Transverse colon (tissue), 4 donors: ENCODE measurements at regions not wholly inside any gene's neighbourhood (a gene's known extent, or its start where the extent isn't known, plus 50 kb on each side); places are given as distances from the start of the nearest gene placed in this dataset.
"Not testable (repeated sequence)": the region's sequence is repeated elsewhere in the genome, so short reads cannot be mapped to it uniquely, and the experiment has no call there.

Source experiments
- DNase-seq: peaks from one replicate; pipeline ENCODE4 v3.0.0-alpha.2; 2019
- H3K27ac ChIP-seq, 4 donors: fragments of 200-600 bp; sonication (generic); 2 replicates each; pipeline ENCODE4 v1.5.1; 2016 to 2018; ENCODE audit warnings: inconsistent platforms in 4 of 4
- H3K27me3 ChIP-seq: fragments of 200-600 bp; sonication (generic); 2 replicates; pipeline ENCODE4 v1.5.1; 2017; ENCODE audit warnings: inconsistent platforms
- H3K36me3 ChIP-seq, 4 donors: fragments of 200-600 bp; sonication (generic); 2 replicates each; pipeline ENCODE4 v1.5.1; 2017 to 2019; ENCODE audit warnings: inconsistent platforms in 4 of 4
- H3K4me1 ChIP-seq, 4 donors: fragments of 200-600 bp; sonication (generic); 2 replicates each; pipeline ENCODE4 v1.5.1; 2017 to 2020; ENCODE audit warnings: inconsistent platforms in 4 of 4
- H3K4me3 ChIP-seq, 4 donors: fragments of 200-600 bp; sonication (generic); 1 replicate in 1 of 4; 2 replicates in 3 of 4; pipeline versions ENCODE4 v1.5.1 to v1.6.1; 2017 to 2019; ENCODE audit warnings: inconsistent platforms in 4 of 4
- H3K9me3 ChIP-seq, 2 donors: fragments of 200-600 bp; sonication (generic); 2 replicates each; pipeline ENCODE4 v1.5.1; 2017 to 2019; ENCODE audit warnings: inconsistent platforms in 2 of 2
- CTCF ChIP-seq, 5 experiments: fragments of 200-600 bp in 3 of 5; fragments of 450-650 bp in 2 of 5; sonication (generic) in 3 of 5; IDR thresholded peaks; 1 replicate in 2 of 5; 2 replicates in 3 of 5; pipeline ENCODE4 v1.5.1; 2016 to 2017; ENCODE audit warnings: antibody characterized with exemption in 5 of 5, inconsistent platforms in 3 of 5, mild to moderate bottlenecking in 2 of 5, moderate library complexity in 1 of 5
- EP300 ChIP-seq: sonication (generic); formaldehyde crosslinking; IDR thresholded peaks from one replicate; pipeline ENCODE4 v1.6.1; 2017; ENCODE audit warnings: antibody characterized with exemption, low read depth
- POLR2A ChIP-seq: fragments of 450-650 bp; IDR thresholded peaks from one replicate; pipeline ENCODE4 v1.6.1; 2016; ENCODE audit warnings: antibody characterized with exemption, mild to moderate bottlenecking, moderate library complexity
- POLR2AphosphoS5 ChIP-seq, 3 donors: sonication (generic); formaldehyde crosslinking; IDR thresholded peaks; one replicate each; pipeline ENCODE4 v1.6.1; 2016; ENCODE audit warnings: antibody characterized with exemption in 3 of 3
- WGBS, 2 donors: methylation state at CpG; one replicate each; pipeline ENCODE4 v1.1.5; 2018; ENCODE audit warnings: low coverage in 1 of 2; 5-methylcytosine and 5-hydroxymethylcytosine counted together
- in situ Hi-C, 4 donors: fragments of 200-750 bp; cut with MboI; loops; one replicate each; pipeline versions ENCODE4 v1.15.0 to v1.15.1; 2017; ENCODE audit warnings: low sequenced_read_pairs in 3 of 4, low pct_ligation_motif_present in 1 of 4, low pct_unique_long_range_greater_than_20kb in 1 of 4
- intact Hi-C: fragments of 100-400 bp; cut with DNase I; formaldehyde crosslinking; loops from one replicate; pipeline ENCODE4 v1.15.1; 2023; ENCODE audit warnings: low total_unique reads

- no peak overlapping the region for H3K27ac ChIP-seq
- in situ Hi-C loops (no loop called here), intact Hi-C loops (no loop called here)
- TF ChIP-seq EP300, result no peak
- TF ChIP-seq POLR2AphosphoS5 (IDR thresholded peaks at IDR 0.05), result no peak
- TF ChIP-seq POLR2A, result no peak
- TF ChIP-seq CTCF (IDR thresholded peaks at IDR 0.05), result no peak
- DNase-seq, result no peak
- no peaks in the 10 kb centered on the region for H3K36me3 ChIP-seq
- H3K27me3 ChIP-seq, result no peaks in the 10 kb centered on the region
- H3K9me3 ChIP-seq, result no peaks in the 10 kb centered on the region
- 74 to 83% methylated on average over 1 of the region's 1 CpG for WGBS, 2 donors
- H3K4me3 ChIP-seq, result no peak overlapping the region
- peaks cover 0 to 23% (median 0%) of the 10 kb centered on the region in 4 donors for H3K4me1 ChIP-seq
Measured at GRCh38 chr2:145749556-145749955, 1229.6 kb upstream of the ZEB2 start.

GRCh38 chr2:145748927-145749326 lies 1229.0 kb upstream of the ZEB2 start:
- no peak for DNase-seq
- no peak overlapping the region for H3K4me3 ChIP-seq
- no peaks in the 10 kb centered on the region for H3K27me3 ChIP-seq
- in situ Hi-C loops (no loop called here), intact Hi-C loops (no loop called here)
- WGBS, 2 donors, result 65% methylated on average over 2 of the region's 2 CpGs
- no peak overlapping the region for H3K27ac ChIP-seq
- H3K9me3 ChIP-seq, result no peaks in the 10 kb centered on the region
- no peaks in the 10 kb centered on the region for H3K36me3 ChIP-seq
- TF ChIP-seq CTCF (IDR thresholded peaks at IDR 0.05) (no peak), POLR2A (no peak), EP300 (no peak), POLR2AphosphoS5 (IDR thresholded peaks at IDR 0.05) (no peak)
- H3K4me1 ChIP-seq, result peaks cover 0 to 23% (median 0%) of the 10 kb centered on the region in 4 donors

DNA sequence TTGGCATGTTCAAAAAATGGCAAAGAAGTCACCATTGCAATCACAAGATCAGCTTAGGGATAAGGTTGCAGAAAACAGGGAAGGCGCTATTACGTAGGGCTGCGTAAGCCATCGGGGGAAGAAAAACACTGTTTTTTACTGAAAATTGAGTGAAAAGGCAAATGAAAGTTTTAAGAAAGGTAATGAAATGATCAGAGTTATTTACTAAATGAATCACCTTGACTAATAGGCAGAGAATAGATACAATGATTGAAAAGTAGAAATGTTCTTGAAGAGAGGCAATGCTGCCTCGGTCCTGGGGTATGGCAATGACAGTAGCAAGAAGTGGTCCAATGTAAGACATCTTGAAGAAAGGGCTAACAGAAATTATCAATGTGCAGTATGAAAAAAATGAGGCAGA lies 1227.8 kb upstream of the ZEB2 start:
- no peak overlapping the region for H3K4me3 ChIP-seq
- no peaks in the 10 kb centered on the region for H3K27me3 ChIP-seq
- in situ Hi-C loops (no loop called here), intact Hi-C loops (no loop called here)
- no peaks in the 10 kb centered on the region for H3K9me3 ChIP-seq
- WGBS, 2 donors, result 81 to 94% methylated on average over 5 of the region's 5 CpGs
- DNase-seq, result no peak
- TF ChIP-seq POLR2AphosphoS5 (IDR thresholded peaks at IDR 0.05) (no peak), CTCF (IDR thresholded peaks at IDR 0.05) (no peak), EP300 (no peak), POLR2A (no peak)
- no peak overlapping the region for H3K27ac ChIP-seq
- H3K4me1 ChIP-seq, result peaks cover 0 to 21% (median 0%) of the 10 kb centered on the region in 4 donors
- no peaks in the 10 kb centered on the region for H3K36me3 ChIP-seq

GRCh38 chr2:145745387-145745721 lies 1225.4 kb upstream of the ZEB2 start:
- H3K9me3 ChIP-seq, H3K4me3 ChIP-seq, in situ Hi-C loops, DNase-seq, H3K36me3 ChIP-seq, H3K4me1 ChIP-seq, H3K27ac ChIP-seq, intact Hi-C loops, H3K27me3 ChIP-seq: not testable (repeated sequence)
- WGBS, 2 donors, result 72 to 75% methylated on average over 1 to 4 of the region's 4 CpGs

- Histone ChIP-seq H3K4me3 (no peak overlapping the region), H3K27me3 (no peaks in the 10 kb centered on the region), H3K27ac (no peak overlapping the region), H3K36me3 (no peaks in the 10 kb centered on the region), H3K4me1 (no peaks in the 10 kb centered on the region), H3K9me3 (no peaks in the 10 kb centered on the region)
- TF ChIP-seq POLR2AphosphoS5 (IDR thresholded peaks at IDR 0.05) (no peak), POLR2A (no peak), CTCF (IDR thresholded peaks at IDR 0.05) (no peak), EP300 (no peak)
- WGBS, 2 donors, result 69 to 70% methylated on average over 4 of the region's 4 CpGs
- intact Hi-C loops, result no loop called here
- no peak for DNase-seq
- in situ Hi-C loops, result no loop called here
Measured at GRCh38 chr2:145744541-145745386, 1224.8 kb upstream of the ZEB2 start.
